MM.1S (cell line): ENCODE measurements at regions not wholly inside any gene's neighbourhood (a gene's known extent, or its start where the extent isn't known, plus 50 kb on each side); places are given as distances from the start of the nearest gene placed in this dataset.

Experiments
- DNase-seq: peaks from one replicate; pipeline ENCODE4 v3.0.0-alpha.2; 2015
- H2AFZ ChIP-seq: fragments of 300-600 bp; sonication (generic); 2 replicates; pipeline ENCODE4 v1.6.0; 2016; ENCODE audit warnings: antibody characterized with exemption, low read length
- H3F3A ChIP-seq: fragments of 300-600 bp; sonication (generic); 2 replicates; pipeline ENCODE4 v1.6.1; 2016; ENCODE audit warnings: mild to moderate bottlenecking, antibody characterized with exemption, low read length, moderate library complexity, mixed read lengths; ENCODE audit not compliant: insufficient read depth
- H3K27ac ChIP-seq: fragments of 300-600 bp; sonication (generic); 2 replicates; pipeline ENCODE4 v1.5.1; 2016; ENCODE audit warnings: mild to moderate bottlenecking, low read length
- H3K27me3 ChIP-seq: fragments of 300-600 bp; sonication (generic); replicated peaks from 2 replicates; pipeline ENCODE4 v1.6.0; 2016; ENCODE audit warnings: low read length; ENCODE audit not compliant: insufficient read depth
- H3K36me3 ChIP-seq: fragments of 300-600 bp; sonication (generic); replicated peaks from 2 replicates; pipeline ENCODE4 v1.6.1; 2016; ENCODE audit warnings: mild to moderate bottlenecking, low read length, mixed read lengths; ENCODE audit not compliant: insufficient read depth
- H3K4me1 ChIP-seq: fragments of 300-600 bp; sonication (generic); 2 replicates; pipeline ENCODE4 v1.6.1; 2016; ENCODE audit warnings: low read length, mixed read lengths
- H3K4me2 ChIP-seq: fragments of 300-600 bp; sonication (generic); 2 replicates; pipeline ENCODE4 v1.6.0; 2016; ENCODE audit warnings: low read depth, low read length
- H3K4me3 ChIP-seq: fragments of 300-600 bp; sonication (generic); 2 replicates; pipeline ENCODE4 v1.5.1; 2016; ENCODE audit warnings: low read length, mixed read lengths
- H3K79me2 ChIP-seq: fragments of 300-600 bp; sonication (generic); 2 replicates; pipeline ENCODE4 v1.6.1; 2016; ENCODE audit warnings: mixed run types, low read length, mixed read lengths
- H3K9ac ChIP-seq: fragments of 300-600 bp; sonication (generic); 2 replicates; pipeline ENCODE4 v1.6.1; 2016; ENCODE audit warnings: low read length, mixed read lengths
- H3K9me2 ChIP-seq: fragments of 300-600 bp; sonication (generic); replicated peaks from 2 replicates; pipeline ENCODE4 v1.6.1; 2016; ENCODE audit warnings: mild to moderate bottlenecking, low read length, mixed read lengths; ENCODE audit not compliant: insufficient read depth
- H3K9me3 ChIP-seq: fragments of 300-600 bp; sonication (generic); replicated peaks from 2 replicates; pipeline ENCODE4 v1.6.1; 2016; ENCODE audit warnings: mild to moderate bottlenecking, low read length, mixed read lengths; ENCODE audit not compliant: insufficient read depth
- H4K20me1 ChIP-seq: fragments of 300-600 bp; sonication (generic); 2 replicates; pipeline ENCODE4 v1.6.1; 2016; ENCODE audit warnings: mild to moderate bottlenecking, low read length, moderate library complexity, mixed read lengths; ENCODE audit not compliant: insufficient read depth
- CTCF ChIP-seq: fragments of 300-600 bp; sonication (generic); IDR thresholded peaks from 2 replicates; pipeline ENCODE4 v1.5.1; 2016; ENCODE audit warnings: antibody characterized with exemption, low read length, mixed read lengths
- EZH2 ChIP-seq: fragments of 300-600 bp; sonication (generic); optimal IDR thresholded peaks from 2 replicates; pipeline ENCODE3; 2017; ENCODE audit warnings: low read depth, mild to moderate bottlenecking, antibody characterized with exemption, low read length, mixed read lengths
- EZH2phosphoT487 ChIP-seq: fragments of 300-600 bp; sonication (generic); IDR thresholded peaks from 2 replicates; pipeline ENCODE4 v1.6.1; 2018; ENCODE audit warnings: antibody characterized with exemption, low read length

GRCh38 chr1:114272593-114272992 lies 118.9 kb upstream of the SYT6 start:
- Histone ChIP-seq H3F3A (no peaks in the 10 kb centered on the region), H3K9me3 (no peaks in the 10 kb centered on the region), H3K27me3 (no peaks in the 10 kb centered on the region), H3K4me2 (no peak overlapping the region), H3K27ac (no peak overlapping the region), H3K4me3 (no peak overlapping the region), H3K4me1 (no peaks in the 10 kb centered on the region), H4K20me1 (no peaks in the 10 kb centered on the region), H3K36me3 (no peaks in the 10 kb centered on the region), H3K79me2 (no peaks in the 10 kb centered on the region), H3K9me2 (no peaks in the 10 kb centered on the region), H3K9ac (no peak overlapping the region), H2AFZ (no peak overlapping the region)
- DNase-seq = no peak
- TF ChIP-seq CTCF = no peak
- no peak for TF ChIP-seq EZH2
- TF ChIP-seq EZH2phosphoT487 = no peak

- Histone ChIP-seq H3K27me3 (no peaks in the 10 kb centered on the region; the same call in 1 of the 2 replicates), H3K79me2 (no peaks in the 10 kb centered on the region), H3K9ac (no peak overlapping the region), H3K36me3 (no peaks in the 10 kb centered on the region), H4K20me1 (no peaks in the 10 kb centered on the region), H3F3A (no peaks in the 10 kb centered on the region), H3K27ac (no peak overlapping the region), H3K4me3 (no peak overlapping the region), H3K9me3 (no peaks in the 10 kb centered on the region), H3K9me2 (no peaks in the 10 kb centered on the region), H2AFZ (no peak overlapping the region), H3K4me1 (no peaks in the 10 kb centered on the region), H3K4me2 (no peak overlapping the region)
- no peak for DNase-seq
- TF ChIP-seq EZH2 = no peak
- no peak for TF ChIP-seq EZH2phosphoT487
- no peak for TF ChIP-seq CTCF
These were observed 117.0 kb upstream of the SYT6 start for GRCh38 chr1:114270718-114271117.

GRCh38 chr1:114270282-114270681 lies 116.6 kb upstream of the SYT6 start:
- no peaks in the 10 kb centered on the region for H4K20me1 ChIP-seq
- no peak overlapping the region for H3K4me3 ChIP-seq
- H3K4me2 ChIP-seq = no peak overlapping the region
- H2AFZ ChIP-seq = no peak overlapping the region
- H3K36me3 ChIP-seq = no peaks in the 10 kb centered on the region
- H3K9me2 ChIP-seq = no peaks in the 10 kb centered on the region
- H3F3A ChIP-seq = no peaks in the 10 kb centered on the region
- DNase-seq = no peak
- TF ChIP-seq EZH2 = no peak
- no peak for TF ChIP-seq EZH2phosphoT487
- TF ChIP-seq CTCF = no peak
- no peaks in the 10 kb centered on the region for H3K4me1 ChIP-seq
- H3K79me2 ChIP-seq = no peaks in the 10 kb centered on the region
- H3K9me3 ChIP-seq = no peaks in the 10 kb centered on the region
- no peak overlapping the region for H3K9ac ChIP-seq
- no peak overlapping the region for H3K27ac ChIP-seq
- H3K27me3 ChIP-seq = peaks cover under 1% of the 10 kb centered on the region; the same call in 1 of the 2 replicates
